ENCODE measurements at regions not wholly inside any gene's neighbourhood (a gene's known extent, or its start where the extent isn't known, plus 50 kb on each side); places are given as distances from the start of the nearest gene placed in this dataset.
A peak's percentile ranks its signal among the peaks of the same experiment; 100 is the strongest.

DNA sequence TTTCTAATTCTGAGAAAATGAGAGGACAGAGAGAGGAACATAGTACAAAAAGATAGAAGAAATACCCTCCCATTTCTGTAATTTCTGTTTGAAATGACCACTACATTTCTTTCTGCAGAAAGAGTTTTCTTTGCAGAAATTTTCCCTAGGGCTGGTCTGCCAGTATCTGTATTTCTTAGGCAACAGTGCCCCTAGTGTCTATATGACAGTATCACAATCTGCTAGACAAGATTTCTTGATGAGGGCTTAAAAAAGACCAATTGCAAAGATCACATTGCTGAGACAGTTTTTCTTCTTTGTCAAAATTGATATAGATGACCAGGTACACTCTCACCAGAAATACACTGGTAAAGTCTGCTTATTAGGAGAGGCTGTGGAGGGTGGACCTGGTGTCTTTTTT is 81.0 kb upstream of the ZDHHC15 start:
- TF ChIP-seq, protein P1, sequence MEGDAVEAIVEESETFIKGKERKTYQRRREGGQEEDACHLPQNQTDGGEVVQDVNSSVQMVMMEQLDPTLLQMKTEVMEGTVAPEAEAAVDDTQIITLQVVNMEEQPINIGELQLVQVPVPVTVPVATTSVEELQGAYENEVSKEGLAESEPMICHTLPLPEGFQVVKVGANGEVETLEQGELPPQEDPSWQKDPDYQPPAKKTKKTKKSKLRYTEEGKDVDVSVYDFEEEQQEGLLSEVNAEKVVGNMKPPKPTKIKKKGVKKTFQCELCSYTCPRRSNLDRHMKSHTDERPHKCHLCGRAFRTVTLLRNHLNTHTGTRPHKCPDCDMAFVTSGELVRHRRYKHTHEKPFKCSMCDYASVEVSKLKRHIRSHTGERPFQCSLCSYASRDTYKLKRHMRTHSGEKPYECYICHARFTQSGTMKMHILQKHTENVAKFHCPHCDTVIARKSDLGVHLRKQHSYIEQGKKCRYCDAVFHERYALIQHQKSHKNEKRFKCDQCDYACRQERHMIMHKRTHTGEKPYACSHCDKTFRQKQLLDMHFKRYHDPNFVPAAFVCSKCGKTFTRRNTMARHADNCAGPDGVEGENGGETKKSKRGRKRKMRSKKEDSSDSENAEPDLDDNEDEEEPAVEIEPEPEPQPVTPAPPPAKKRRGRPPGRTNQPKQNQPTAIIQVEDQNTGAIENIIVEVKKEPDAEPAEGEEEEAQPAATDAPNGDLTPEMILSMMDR (conservative IDR thresholded peaks at IDR 0.05; ENCODE audit: low read length) = peak; percentile 72
- TF ChIP-seq EZH2phosphoT487 (IDR thresholded peaks at IDR 0.05; ENCODE audit: borderline replicate concordance, low read depth, low read length) = no peak
